ENCODE measurements at regions not wholly inside any gene's neighbourhood (a gene's known extent, or its start where the extent isn't known, plus 50 kb on each side); places are given as distances from the start of the nearest gene placed in this dataset.

DNA sequence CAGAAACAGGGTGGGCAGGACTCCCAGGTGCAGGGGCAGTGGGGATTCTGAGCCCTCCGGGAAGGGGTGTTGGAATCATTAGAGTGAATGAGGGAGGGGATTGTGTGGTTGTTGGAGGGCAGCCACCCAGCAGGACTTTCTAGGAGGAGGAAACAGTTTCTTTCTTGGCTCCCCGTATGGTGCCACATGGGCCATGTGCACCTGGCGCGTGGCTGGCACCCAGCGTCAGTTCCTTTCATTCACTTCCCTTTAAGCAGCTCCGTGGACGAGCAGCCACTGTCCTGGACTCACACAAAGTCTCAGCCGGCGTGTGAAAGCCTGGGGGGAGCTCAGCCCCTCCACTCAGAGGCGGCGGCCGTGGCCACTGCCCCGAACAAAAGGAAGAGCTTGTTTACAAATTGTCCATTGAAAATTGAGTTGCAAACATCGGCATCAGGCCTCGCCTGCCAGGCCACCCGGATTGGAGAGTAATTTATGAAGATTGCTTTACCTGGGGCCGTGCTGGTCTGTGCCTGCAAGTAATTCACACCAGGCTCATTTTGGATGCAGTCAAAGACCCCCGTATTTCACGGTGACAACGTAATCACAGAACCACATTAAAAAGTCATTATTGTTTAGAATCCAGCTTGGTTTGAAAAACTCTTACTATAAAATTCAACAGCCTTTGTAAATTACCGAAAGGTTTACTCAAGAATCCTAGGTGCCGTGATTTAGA is 101.7 kb upstream of the C14orf180 start:
- DNase-seq (ENCODE audit: low spot score) (no peak), ATAC-seq (no peak)
- no peak overlapping the region for H3K4me3 Mint-ChIP-seq
- ChIA-PET CTCF (no interaction called here), POLR2A (no interaction called here)
- H3K27ac Mint-ChIP-seq = no peak overlapping the region
- H3K4me1 Mint-ChIP-seq = 0 out of 2 replicates have a peak, but pooled peaks cover 4% of the 10 kb centered on the region
- H3K36me3 Mint-ChIP-seq = peaks cover 18% of the 10 kb centered on the region
- peaks cover 24% of the 10 kb centered on the region for H3K9me3 Mint-ChIP-seq
- H3K27me3 Mint-ChIP-seq (ENCODE audit: low read depth) = peaks cover 9% of the 10 kb centered on the region
- TF ChIP-seq FOXP1 (CRISPR knock-in tag; IDR thresholded peaks at IDR 0.05; ENCODE audit: borderline replicate concordance) (no peak), RORB (CRISPR knock-in tag; IDR thresholded peaks at IDR 0.05) (no peak), TCF7 (CRISPR knock-in tag; IDR thresholded peaks at IDR 0.05; ENCODE audit: low read depth) (no peak), ESRRA (CRISPR knock-in tag; IDR thresholded peaks at IDR 0.05; ENCODE audit: borderline replicate concordance) (no peak), CBFB (CRISPR knock-in tag; IDR thresholded peaks at IDR 0.05; ENCODE audit: low read depth) (no peak), NR1H2 (CRISPR knock-in tag; IDR thresholded peaks at IDR 0.05) (no peak), ZNF263 (CRISPR knock-in tag; IDR thresholded peaks at IDR 0.05; ENCODE audit: low read depth) (no peak)
- TF ChIP-seq, protein P1, sequence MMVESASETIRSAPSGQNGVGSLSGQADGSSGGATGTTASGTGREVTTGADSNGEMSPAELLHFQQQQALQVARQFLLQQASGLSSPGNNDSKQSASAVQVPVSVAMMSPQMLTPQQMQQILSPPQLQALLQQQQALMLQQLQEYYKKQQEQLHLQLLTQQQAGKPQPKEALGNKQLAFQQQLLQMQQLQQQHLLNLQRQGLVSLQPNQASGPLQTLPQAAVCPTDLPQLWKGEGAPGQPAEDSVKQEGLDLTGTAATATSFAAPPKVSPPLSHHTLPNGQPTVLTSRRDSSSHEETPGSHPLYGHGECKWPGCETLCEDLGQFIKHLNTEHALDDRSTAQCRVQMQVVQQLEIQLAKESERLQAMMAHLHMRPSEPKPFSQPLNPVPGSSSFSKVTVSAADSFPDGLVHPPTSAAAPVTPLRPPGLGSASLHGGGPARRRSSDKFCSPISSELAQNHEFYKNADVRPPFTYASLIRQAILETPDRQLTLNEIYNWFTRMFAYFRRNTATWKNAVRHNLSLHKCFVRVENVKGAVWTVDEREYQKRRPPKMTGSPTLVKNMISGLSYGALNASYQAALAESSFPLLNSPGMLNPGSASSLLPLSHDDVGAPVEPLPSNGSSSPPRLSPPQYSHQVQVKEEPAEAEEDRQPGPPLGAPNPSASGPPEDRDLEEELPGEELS (CRISPR knock-in tag; IDR thresholded peaks at IDR 0.05) = no peak
- TF ChIP-seq, protein P2, sequence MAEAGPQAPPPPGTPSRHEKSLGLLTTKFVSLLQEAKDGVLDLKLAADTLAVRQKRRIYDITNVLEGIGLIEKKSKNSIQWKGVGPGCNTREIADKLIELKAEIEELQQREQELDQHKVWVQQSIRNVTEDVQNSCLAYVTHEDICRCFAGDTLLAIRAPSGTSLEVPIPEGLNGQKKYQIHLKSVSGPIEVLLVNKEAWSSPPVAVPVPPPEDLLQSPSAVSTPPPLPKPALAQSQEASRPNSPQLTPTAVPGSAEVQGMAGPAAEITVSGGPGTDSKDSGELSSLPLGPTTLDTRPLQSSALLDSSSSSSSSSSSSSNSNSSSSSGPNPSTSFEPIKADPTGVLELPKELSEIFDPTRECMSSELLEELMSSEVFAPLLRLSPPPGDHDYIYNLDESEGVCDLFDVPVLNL (CRISPR knock-in tag; IDR thresholded peaks at IDR 0.05; ENCODE audit: borderline replicate concordance, low read depth) = no peak
- TF ChIP-seq, protein P3, sequence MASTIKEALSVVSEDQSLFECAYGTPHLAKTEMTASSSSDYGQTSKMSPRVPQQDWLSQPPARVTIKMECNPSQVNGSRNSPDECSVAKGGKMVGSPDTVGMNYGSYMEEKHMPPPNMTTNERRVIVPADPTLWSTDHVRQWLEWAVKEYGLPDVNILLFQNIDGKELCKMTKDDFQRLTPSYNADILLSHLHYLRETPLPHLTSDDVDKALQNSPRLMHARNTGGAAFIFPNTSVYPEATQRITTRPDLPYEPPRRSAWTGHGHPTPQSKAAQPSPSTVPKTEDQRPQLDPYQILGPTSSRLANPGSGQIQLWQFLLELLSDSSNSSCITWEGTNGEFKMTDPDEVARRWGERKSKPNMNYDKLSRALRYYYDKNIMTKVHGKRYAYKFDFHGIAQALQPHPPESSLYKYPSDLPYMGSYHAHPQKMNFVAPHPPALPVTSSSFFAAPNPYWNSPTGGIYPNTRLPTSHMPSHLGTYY (CRISPR knock-in tag; IDR thresholded peaks at IDR 0.05) = no peak
- TF ChIP-seq, protein P4, sequence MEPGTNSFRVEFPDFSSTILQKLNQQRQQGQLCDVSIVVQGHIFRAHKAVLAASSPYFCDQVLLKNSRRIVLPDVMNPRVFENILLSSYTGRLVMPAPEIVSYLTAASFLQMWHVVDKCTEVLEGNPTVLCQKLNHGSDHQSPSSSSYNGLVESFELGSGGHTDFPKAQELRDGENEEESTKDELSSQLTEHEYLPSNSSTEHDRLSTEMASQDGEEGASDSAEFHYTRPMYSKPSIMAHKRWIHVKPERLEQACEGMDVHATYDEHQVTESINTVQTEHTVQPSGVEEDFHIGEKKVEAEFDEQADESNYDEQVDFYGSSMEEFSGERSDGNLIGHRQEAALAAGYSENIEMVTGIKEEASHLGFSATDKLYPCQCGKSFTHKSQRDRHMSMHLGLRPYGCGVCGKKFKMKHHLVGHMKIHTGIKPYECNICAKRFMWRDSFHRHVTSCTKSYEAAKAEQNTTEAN (CRISPR knock-in tag; IDR thresholded peaks at IDR 0.05) = no peak

DNA sequence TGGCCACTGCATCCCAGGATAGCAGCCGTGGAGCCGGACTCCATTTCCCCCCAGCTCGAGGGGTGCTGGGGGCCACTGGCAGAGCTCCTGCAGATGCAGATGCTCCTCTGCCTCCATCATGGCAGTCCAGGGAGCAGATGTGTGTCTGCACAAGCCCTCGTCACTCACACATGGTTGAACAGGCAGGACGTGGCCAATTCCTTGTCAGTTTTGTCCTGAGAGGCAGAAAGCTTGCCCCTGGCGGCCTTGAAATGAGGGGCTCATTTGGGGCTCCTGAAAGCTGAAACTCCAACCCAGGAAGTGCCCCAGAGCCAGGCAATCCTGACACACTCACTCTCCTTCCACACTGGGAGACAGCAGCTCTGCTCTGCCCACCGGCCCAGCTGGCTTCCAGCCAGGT is 100.9 kb upstream of the C14orf180 start:
- peaks cover 4% of the 10 kb centered on the region; the same call in 1 of the 2 replicates for H3K4me1 Mint-ChIP-seq
- no peak for DNase-seq (ENCODE audit: low spot score)
- no peak for TF ChIP-seq NR1H2 (CRISPR knock-in tag; IDR thresholded peaks at IDR 0.05)
- no peak for TF ChIP-seq CREM (CRISPR knock-in tag; IDR thresholded peaks at IDR 0.05)
- TF ChIP-seq SP1 (CRISPR knock-in tag; conservative IDR thresholded peaks at IDR 0.05) = no peak
- TF ChIP-seq ETV6 (CRISPR knock-in tag; IDR thresholded peaks at IDR 0.05) = no peak
- peaks cover 25% of the 10 kb centered on the region for H3K36me3 Mint-ChIP-seq
- no peak overlapping the region for H3K4me3 Mint-ChIP-seq
- ChIA-PET CTCF (no interaction called here), POLR2A (no interaction called here)
- no peak for ATAC-seq
- peaks cover 12% of the 10 kb centered on the region for H3K27me3 Mint-ChIP-seq (ENCODE audit: low read depth)
- H3K27ac Mint-ChIP-seq = no peak overlapping the region
- peaks cover 33% of the 10 kb centered on the region for H3K9me3 Mint-ChIP-seq

DNA sequence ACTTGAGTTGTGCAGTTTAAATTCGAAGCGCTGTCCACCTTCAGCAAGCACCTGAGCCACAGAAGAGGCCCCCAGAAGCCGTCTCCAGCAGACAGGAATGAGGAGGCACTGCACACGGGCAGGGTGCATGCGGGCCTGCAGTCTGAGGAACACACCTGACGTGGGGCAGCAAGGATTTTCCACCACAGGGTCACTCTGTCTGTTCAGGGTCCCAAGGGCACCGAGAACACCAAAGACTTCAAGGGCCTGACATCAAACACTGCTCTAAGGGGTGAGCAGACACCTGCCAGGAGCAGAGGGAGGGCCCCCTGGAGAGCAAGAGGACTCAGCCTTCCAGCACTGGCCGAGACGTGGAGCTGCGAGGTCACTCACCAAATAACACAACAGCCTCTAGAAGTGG is 99.7 kb upstream of the C14orf180 start:
- H3K27ac Mint-ChIP-seq = no peak overlapping the region
- H3K27me3 Mint-ChIP-seq (ENCODE audit: low read depth) = peaks cover 12% of the 10 kb centered on the region
- CTCF ChIA-PET = no interaction called here
- POLR2A ChIA-PET = no interaction called here
- ATAC-seq = no peak
- H3K36me3 Mint-ChIP-seq = peaks cover 25% of the 10 kb centered on the region
- DNase-seq (ENCODE audit: low spot score) = no peak
- H3K4me1 Mint-ChIP-seq = peaks cover 5% of the 10 kb centered on the region
- peaks cover 42% of the 10 kb centered on the region for H3K9me3 Mint-ChIP-seq
- no peak overlapping the region for H3K4me3 Mint-ChIP-seq
- TF ChIP-seq, protein P2 (CRISPR knock-in tag; IDR thresholded peaks at IDR 0.05; ENCODE audit: borderline replicate concordance, low read depth) = no peak

Data from WTC11 (cell line).